CMK (cell line): ENCODE measurements at regions not wholly inside any gene's neighbourhood (a gene's known extent, or its start where the extent isn't known, plus 50 kb on each side); places are given as distances from the start of the nearest gene placed in this dataset.
"Not testable (repeated sequence)": the region's sequence is repeated elsewhere in the genome, so short reads cannot be mapped to it uniquely, and the experiment has no call there.

Experiments
- DNase-seq: peaks from one replicate; pipeline ENCODE4 v3.0.0-alpha.2; 2010; ENCODE audit warnings: low read depth

- no peak for DNase-seq
Observed at GRCh38 chr6:159522877-159523547, 170.0 kb downstream of the SOD2 start.

- no peak for DNase-seq
Observed at GRCh38 chr6:159521962-159522361, 171.1 kb downstream of the SOD2 start.

DNA sequence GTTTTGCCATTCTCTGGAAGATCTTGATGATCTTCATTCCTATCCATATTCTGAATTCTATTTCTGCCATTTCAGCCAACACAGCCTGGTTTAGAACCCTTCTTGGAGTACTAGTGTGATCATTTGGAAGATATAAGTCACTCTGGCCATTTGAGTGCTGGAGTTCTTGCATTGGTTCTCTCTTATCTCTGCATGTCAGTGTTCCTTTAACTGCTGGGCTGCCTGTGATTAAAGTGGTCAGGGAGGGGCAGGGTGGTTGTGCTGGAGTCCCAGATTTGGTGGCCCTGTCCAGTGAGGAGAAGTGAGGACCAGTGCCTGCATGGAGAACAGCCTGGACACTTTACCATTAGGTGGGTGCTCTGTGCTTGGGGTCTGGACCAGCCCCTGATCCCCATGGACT is 173.0 kb downstream of the SOD2 start:
- DNase-seq = no peak

DNA sequence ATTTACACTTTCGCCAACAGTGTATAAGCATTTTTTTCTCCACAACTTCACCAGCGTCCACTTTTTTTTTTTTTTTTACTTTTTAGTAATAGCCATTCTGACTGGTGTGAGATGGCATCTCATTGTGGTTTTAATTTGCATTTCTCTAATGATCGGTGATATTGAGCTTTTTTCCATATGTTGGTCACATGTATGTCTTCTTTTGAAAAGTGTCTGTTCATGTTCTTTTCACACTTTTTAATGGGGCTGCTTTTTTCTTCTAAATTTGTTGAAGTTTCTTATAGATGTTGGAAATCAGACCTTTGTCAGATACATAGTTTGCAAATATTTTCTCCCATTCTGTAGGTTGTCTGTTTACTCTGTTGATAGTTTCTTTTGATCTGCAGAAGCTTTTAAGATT is 177.2 kb downstream of the SOD2 start:
- not testable (repeated sequence) for DNase-seq

DNA sequence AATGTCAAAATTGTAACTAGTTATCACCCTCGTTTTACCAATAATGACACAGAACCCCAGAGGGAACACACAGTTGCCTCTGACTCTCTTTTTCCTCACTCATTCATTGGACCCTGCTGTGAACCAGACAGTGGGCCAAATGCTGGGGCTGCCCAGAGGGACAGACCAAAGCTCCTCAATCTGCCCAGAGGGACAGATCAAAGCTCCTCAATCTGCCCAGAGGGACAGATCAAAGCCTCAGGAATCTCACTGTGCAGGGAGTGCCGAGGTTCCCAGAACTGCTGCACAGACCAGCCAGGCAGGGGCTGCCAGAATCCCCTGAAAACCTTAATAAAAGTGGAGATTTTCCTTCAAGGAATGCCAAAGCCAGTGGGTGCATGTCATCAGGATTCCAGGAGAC is 179.1 kb downstream of the SOD2 start:
- no peak for DNase-seq

GRCh38 chr6:159513074-159513720 is 179.8 kb downstream of the SOD2 start:
- DNase-seq = no peak

DNA sequence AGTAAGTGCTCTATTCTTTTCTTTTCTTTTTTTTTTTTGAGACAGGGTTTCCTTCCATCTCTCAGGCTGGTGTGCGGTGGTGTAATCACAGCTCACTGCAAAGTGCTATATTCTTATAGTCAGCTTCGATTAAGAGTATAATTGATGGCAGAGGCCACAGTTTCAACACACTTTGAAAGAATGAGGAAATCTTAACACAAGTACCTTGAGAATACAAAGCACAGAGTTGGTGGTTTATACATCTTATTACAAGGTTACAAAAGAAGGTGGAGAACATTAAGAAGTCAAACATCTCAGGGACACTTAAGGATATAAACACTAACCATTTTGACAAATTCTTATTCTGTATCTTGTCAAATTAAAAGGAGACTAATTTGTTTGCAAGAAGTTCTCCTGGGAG is 180.5 kb downstream of the SOD2 start:
- no peak for DNase-seq

DNA sequence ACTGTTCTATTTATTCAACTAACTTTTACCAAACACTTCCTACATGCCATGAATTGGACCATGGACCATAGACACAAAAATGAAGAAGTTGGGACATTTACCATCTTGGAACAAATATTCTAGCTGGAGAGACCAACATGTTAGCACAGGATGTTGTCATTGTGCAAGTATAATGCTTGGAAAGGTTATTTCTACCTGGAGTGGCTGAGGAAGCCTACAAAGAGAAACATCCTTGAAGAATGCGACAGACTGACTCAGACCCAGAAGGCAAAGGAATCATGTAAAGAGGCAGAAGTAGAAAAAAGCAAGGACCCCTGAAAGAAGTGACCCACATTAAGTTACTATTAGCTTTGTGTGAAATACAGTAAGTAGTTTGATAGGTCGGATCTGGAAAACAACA is 180.9 kb downstream of the SOD2 start:
- no peak for DNase-seq

DNA sequence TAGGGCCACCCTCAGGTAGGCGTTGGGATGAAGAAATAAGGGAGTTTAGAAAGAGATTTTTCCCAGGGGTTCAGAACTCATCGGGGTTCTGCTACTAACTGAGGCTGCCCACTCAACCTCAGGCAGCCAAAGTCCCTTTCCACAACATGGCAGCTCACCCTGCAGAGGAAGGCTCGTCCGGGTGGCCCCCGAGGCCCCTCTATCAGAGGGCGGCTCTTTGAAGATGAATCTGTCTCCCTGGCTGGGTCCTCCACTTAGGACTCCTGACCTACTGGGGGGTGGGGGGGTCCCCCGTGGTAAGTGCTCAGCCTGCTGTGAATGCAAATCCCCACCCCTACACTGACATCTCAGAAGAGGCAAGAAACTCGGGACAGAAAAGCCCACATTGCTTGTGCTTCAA is 182.9 kb downstream of the SOD2 start:
- DNase-seq = no peak

GRCh38 chr6:159508931-159509330 is 184.1 kb downstream of the SOD2 start:
- DNase-seq = no peak

GRCh38 chr6:159506048-159506447 is 187.0 kb downstream of the SOD2 start:
- no peak for DNase-seq

- no peak for DNase-seq
Observed at GRCh38 chr6:159505140-159505922, 187.7 kb downstream of the SOD2 start.

DNA sequence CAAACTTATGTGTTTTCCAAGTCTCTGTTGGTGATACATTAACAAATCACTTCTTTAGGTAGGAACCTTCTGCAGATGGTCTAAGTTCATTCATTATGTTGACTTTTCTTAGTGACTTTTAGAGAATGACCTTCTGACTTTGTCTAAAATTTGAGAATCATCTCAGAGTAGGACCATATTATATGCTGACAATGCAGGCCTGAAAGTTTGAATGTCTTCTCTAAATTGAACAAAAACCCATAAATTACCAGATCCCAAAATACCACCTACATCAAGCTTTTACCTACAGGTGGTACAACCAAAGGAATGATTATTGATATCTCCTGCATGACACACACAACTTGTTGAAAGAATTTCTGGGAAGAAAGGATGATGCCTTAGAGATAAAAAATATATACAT is 191.5 kb downstream of the SOD2 start:
- DNase-seq = no peak

DNA sequence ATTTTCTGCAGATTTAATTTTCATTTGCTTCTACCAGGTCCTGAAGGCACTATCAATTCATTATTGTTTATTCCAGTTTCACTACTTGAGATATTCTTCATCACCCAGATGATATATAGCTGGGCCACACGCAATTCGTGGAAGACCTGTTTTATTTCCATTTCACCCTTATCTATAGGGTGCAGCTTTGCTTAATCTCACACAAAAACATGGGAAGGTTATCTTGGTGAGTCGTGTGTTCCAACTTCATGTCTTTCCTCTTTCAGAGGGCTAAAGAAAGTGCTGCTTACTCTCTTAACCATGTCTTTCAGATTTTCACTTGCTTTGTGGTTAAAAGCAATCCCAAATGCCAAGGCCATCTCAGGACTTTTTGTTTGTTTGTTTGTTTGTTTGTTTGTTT is 194.0 kb downstream of the SOD2 start:
- peak; percentile 20 for DNase-seq

GRCh38 chr6:159494586-159494972 is 198.5 kb downstream of the SOD2 start:
- no peak for DNase-seq

GRCh38 chr6:159493898-159494585 is 199.0 kb downstream of the SOD2 start:
- no peak for DNase-seq

- no peak for DNase-seq
Observed at GRCh38 chr6:159493231-159493897, 199.7 kb downstream of the SOD2 start.

GRCh38 chr6:159490298-159490937 is 202.6 kb downstream of the SOD2 start:
- no peak for DNase-seq

DNA sequence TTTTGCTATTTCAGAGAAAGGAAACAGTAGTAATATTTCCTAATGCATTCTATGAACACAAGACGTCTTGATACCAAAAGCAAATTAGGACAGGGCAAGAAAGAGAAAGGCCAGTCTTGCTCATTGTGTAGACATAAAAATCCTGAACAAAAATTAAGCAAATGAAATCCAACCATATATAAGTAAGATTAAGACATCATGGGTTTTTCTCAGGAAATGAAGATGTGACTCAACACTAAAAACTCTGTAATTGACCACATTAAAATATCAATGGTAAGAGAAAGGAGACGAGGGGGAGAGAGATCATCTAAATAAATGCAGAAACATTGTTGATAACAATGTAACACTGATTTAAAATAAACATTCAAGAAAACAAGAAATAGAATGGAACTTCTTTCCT is 205.4 kb downstream of the SOD2 start:
- no peak for DNase-seq

GRCh38 chr6:159483259-159483658 is 209.8 kb downstream of the SOD2 start:
- no peak for DNase-seq

DNA sequence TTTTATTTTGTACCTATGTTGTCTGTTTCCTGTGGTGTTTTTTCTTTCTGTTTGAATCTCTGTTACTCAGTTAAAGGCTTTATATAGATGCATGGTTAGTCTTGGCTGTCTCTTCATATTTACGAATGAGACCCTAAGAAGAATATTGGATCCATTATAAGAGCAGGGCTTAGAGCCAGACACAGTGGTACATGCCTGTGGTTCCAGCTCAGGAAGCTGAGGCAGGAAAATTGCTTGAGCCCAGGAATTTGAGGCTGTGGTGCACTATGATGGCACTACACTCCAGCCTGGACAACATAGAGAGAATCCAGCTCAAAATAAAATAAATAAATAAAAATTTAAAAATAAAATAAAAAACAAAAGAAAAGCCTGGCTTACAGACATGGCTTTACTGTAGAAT is 211.1 kb downstream of the SOD2 start:
- DNase-seq = no peak

- DNase-seq = no peak
Observed at GRCh38 chr6:159480471-159480870, 212.6 kb downstream of the SOD2 start.
